ENCODE measurements at regions not wholly inside any gene's neighbourhood (a gene's known extent, or its start where the extent isn't known, plus 50 kb on each side); places are given as distances from the start of the nearest gene placed in this dataset.

DNA sequence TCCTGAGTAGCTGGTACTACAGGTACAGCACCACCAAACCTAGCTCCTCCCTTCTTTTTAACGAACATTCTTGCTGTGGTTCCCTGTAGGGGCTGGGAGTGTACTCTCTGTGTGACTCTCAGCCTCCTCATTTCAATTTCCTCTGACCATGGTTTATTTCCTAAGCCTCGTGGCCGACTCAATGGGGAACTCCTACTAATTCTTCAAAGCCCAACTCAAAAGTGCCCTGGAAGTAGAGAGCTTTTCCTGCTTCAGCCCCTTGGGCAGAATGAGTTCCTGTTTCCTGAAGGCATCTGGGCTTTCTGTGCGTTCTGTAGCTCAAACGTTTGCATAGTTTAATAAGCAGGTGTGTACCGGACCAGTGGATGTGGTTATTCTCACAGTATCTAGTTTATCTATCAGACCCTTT, 70.9 kb upstream of the ACOT11 start:
- H3K9ac ChIP-seq (ENCODE audit: low read depth, low read length, poor library complexity, severe bottlenecking) = peak overlapping the region; percentile 64
- no peaks in the 10 kb centered on the region for H4K20me1 ChIP-seq (ENCODE audit: insufficient read depth, low read length, poor library complexity, severe bottlenecking)
- no peaks in the 10 kb centered on the region for H3F3A ChIP-seq (ENCODE audit: low read depth)
- no peaks in the 10 kb centered on the region for H3K27me3 ChIP-seq (ENCODE audit: insufficient read depth, low read length, poor library complexity, severe bottlenecking)
- H2AFZ ChIP-seq (ENCODE audit: low read length) = peak overlapping the region; percentile 56
- H3K4me2 ChIP-seq (ENCODE audit: low read depth, low read length, poor library complexity, severe bottlenecking) = peak overlapping the region; percentile 59
- H3K79me2 ChIP-seq (ENCODE audit: insufficient read depth, low read length) = no peaks in the 10 kb centered on the region
- peak overlapping the region; percentile 25 for H3K4me3 ChIP-seq (ENCODE audit: low read length, poor library complexity, severe bottlenecking)
- no peaks in the 10 kb centered on the region for H3K36me3 ChIP-seq (ENCODE audit: insufficient read depth, low read length)
- TF ChIP-seq EZH2phosphoT487 (IDR thresholded peaks at IDR 0.05; ENCODE audit: borderline replicate concordance) (no peak), CTCF (conservative IDR thresholded peaks at IDR 0.05; ENCODE audit: low read length) (no peak)
- H3K9me2 ChIP-seq (replicated peaks; ENCODE audit: low read depth, low read length) = no peaks in the 10 kb centered on the region
- no peaks in the 10 kb centered on the region for H3K9me3 ChIP-seq (ENCODE audit: insufficient read depth, low read depth, low read length)
- H3K4me1 ChIP-seq (ENCODE audit: insufficient read depth, low read length, poor library complexity, severe bottlenecking) = peaks cover 44% of the 10 kb centered on the region

GRCh38 chr1:54476530-54477109, 70.4 kb upstream of the SSBP3 start:
- peak overlapping the region; percentile 25 for H3K4me3 ChIP-seq (ENCODE audit: low read length, poor library complexity, severe bottlenecking)
- no peaks in the 10 kb centered on the region for H3K27me3 ChIP-seq (ENCODE audit: insufficient read depth, low read length, poor library complexity, severe bottlenecking)
- peak overlapping the region; percentile 64 for H3K9ac ChIP-seq (ENCODE audit: low read depth, low read length, poor library complexity, severe bottlenecking)
- peak overlapping the region; percentile 56 for H2AFZ ChIP-seq (ENCODE audit: low read length)
- H3K4me2 ChIP-seq (ENCODE audit: low read depth, low read length, poor library complexity, severe bottlenecking) = peak overlapping the region; percentile 59
- no peaks in the 10 kb centered on the region for H3K9me2 ChIP-seq (replicated peaks; ENCODE audit: low read depth, low read length)
- H3K9me3 ChIP-seq (ENCODE audit: insufficient read depth, low read depth, low read length) = no peaks in the 10 kb centered on the region
- peaks cover 44% of the 10 kb centered on the region for H3K4me1 ChIP-seq (ENCODE audit: insufficient read depth, low read length, poor library complexity, severe bottlenecking)
- H3K36me3 ChIP-seq (ENCODE audit: insufficient read depth, low read length) = no peaks in the 10 kb centered on the region
- no peaks in the 10 kb centered on the region for H4K20me1 ChIP-seq (ENCODE audit: insufficient read depth, low read length, poor library complexity, severe bottlenecking)
- no peaks in the 10 kb centered on the region for H3K79me2 ChIP-seq (ENCODE audit: insufficient read depth, low read length)
- no peak for TF ChIP-seq EZH2phosphoT487 (IDR thresholded peaks at IDR 0.05; ENCODE audit: borderline replicate concordance)
- TF ChIP-seq CTCF (conservative IDR thresholded peaks at IDR 0.05; ENCODE audit: low read length) = no peak
- H3F3A ChIP-seq (ENCODE audit: low read depth) = no peaks in the 10 kb centered on the region

GRCh38 chr1:54475946-54476516, 69.8 kb upstream of the SSBP3 start:
- H3K9me2 ChIP-seq (replicated peaks; ENCODE audit: low read depth, low read length) = no peaks in the 10 kb centered on the region
- TF ChIP-seq CTCF (conservative IDR thresholded peaks at IDR 0.05; ENCODE audit: low read length) (no peak), EZH2phosphoT487 (IDR thresholded peaks at IDR 0.05; ENCODE audit: borderline replicate concordance) (no peak)
- no peaks in the 10 kb centered on the region for H3F3A ChIP-seq (ENCODE audit: low read depth)
- peak overlapping the region; percentile 64 for H3K9ac ChIP-seq (ENCODE audit: low read depth, low read length, poor library complexity, severe bottlenecking)
- no peaks in the 10 kb centered on the region for H3K27me3 ChIP-seq (ENCODE audit: insufficient read depth, low read length, poor library complexity, severe bottlenecking)
- no peaks in the 10 kb centered on the region for H3K36me3 ChIP-seq (ENCODE audit: insufficient read depth, low read length)
- no peaks in the 10 kb centered on the region for H3K79me2 ChIP-seq (ENCODE audit: insufficient read depth, low read length)
- peak overlapping the region; percentile 56; the same call in 1 of the 2 replicates for H2AFZ ChIP-seq (ENCODE audit: low read length)
- H4K20me1 ChIP-seq (ENCODE audit: insufficient read depth, low read length, poor library complexity, severe bottlenecking) = no peaks in the 10 kb centered on the region
- H3K9me3 ChIP-seq (ENCODE audit: insufficient read depth, low read depth, low read length) = no peaks in the 10 kb centered on the region
- no peak overlapping the region for H3K4me3 ChIP-seq (ENCODE audit: low read length, poor library complexity, severe bottlenecking)
- H3K4me1 ChIP-seq (ENCODE audit: insufficient read depth, low read length, poor library complexity, severe bottlenecking) = peaks cover 40% of the 10 kb centered on the region
- H3K4me2 ChIP-seq (ENCODE audit: low read depth, low read length, poor library complexity, severe bottlenecking) = peak overlapping the region; percentile 59

Measured in Loucy (cell line).